GM19372 (cell line): ENCODE measurements at regions not wholly inside any gene's neighbourhood (a gene's known extent, or its start where the extent isn't known, plus 50 kb on each side); places are given as distances from the start of the nearest gene placed in this dataset.

Experiments
- ATAC-seq: cut with Tn5 transposase; IDR thresholded peaks from one replicate; pipeline ENCODE4 v1.9.1; 2021; ENCODE audit warnings: mild to moderate bottlenecking, low read depth, moderate library complexity; ENCODE audit not compliant: unreplicated experiment

GRCh38 chr2:71827973-71828372 lies 319.7 kb downstream of the CYP26B1 start:
- no peak for ATAC-seq

- ATAC-seq = no peak
Measured at GRCh38 chr2:71827524-71827901, 320.1 kb downstream of the CYP26B1 start.

- ATAC-seq = no peak
Measured at GRCh38 chr2:71826826-71827523, 320.7 kb downstream of the CYP26B1 start.

GRCh38 chr2:71826299-71826698 lies 321.4 kb downstream of the CYP26B1 start:
- ATAC-seq = no peak

GRCh38 chr2:71824436-71824835 lies 323.2 kb downstream of the CYP26B1 start:
- ATAC-seq = no peak

GRCh38 chr2:71823526-71823925 lies 324.1 kb downstream of the CYP26B1 start:
- no peak for ATAC-seq

GRCh38 chr2:71822463-71822862 lies 325.2 kb downstream of the CYP26B1 start:
- ATAC-seq = no peak

GRCh38 chr2:71821856-71822255 lies 325.8 kb downstream of the CYP26B1 start:
- ATAC-seq = no peak

- no peak for ATAC-seq
Measured at GRCh38 chr2:71816815-71817214, 330.8 kb downstream of the CYP26B1 start.

- no peak for ATAC-seq
Measured at GRCh38 chr2:71815701-71816474, 331.8 kb downstream of the CYP26B1 start.

GRCh38 chr2:71814885-71815284 lies 332.8 kb downstream of the CYP26B1 start:
- no peak for ATAC-seq

- no peak for ATAC-seq
Measured at GRCh38 chr2:71813807-71814470, 333.7 kb downstream of the CYP26B1 start.

- no peak for ATAC-seq
Measured at GRCh38 chr2:71813315-71813714, 334.3 kb downstream of the CYP26B1 start.

- ATAC-seq = no peak
Measured at GRCh38 chr2:71812736-71813135, 334.9 kb downstream of the CYP26B1 start.

- ATAC-seq = no peak
Measured at GRCh38 chr2:71811726-71812125, 335.9 kb downstream of the CYP26B1 start.

- ATAC-seq = no peak
Measured at GRCh38 chr2:71811157-71811556, 336.5 kb downstream of the CYP26B1 start.

GRCh38 chr2:71807581-71808451 lies 339.8 kb downstream of the CYP26B1 start:
- no peak for ATAC-seq

- no peak for ATAC-seq
Measured at GRCh38 chr2:71806432-71806831, 341.2 kb downstream of the CYP26B1 start.

GRCh38 chr2:71804281-71804751 lies 343.3 kb downstream of the CYP26B1 start:
- no peak for ATAC-seq

- no peak for ATAC-seq
Measured at GRCh38 chr2:71803398-71803797, 344.3 kb downstream of the CYP26B1 start.
